ENCODE measurements at regions not wholly inside any gene's neighbourhood (a gene's known extent, or its start where the extent isn't known, plus 50 kb on each side); places are given as distances from the start of the nearest gene placed in this dataset.

DNA sequence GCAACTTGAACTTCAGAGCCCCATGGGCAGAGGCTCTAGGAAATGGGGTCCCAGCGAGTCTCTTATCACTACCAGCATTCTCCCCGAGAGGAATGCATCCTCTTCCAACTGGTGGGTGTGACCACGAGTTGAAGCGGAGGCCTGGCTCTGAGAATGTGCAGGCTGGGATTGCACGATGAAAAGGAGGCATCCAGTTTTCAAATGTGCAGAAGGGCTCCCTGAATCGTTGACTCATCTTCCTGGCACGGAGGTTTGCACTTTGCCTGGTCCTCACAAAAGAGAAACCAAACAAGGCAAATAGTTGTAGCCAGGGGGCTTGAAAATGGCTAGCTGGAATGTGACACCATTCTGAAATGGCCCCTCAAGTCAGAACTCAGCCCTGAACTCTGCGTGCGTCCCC lies 216.7 kb downstream of the GLI2 start:
- H4K91ac ChIP-seq (ENCODE audit: low read length): peak overlapping the region; percentile 48
- no peak overlapping the region for H2BK15ac ChIP-seq (ENCODE audit: low read depth, poor library complexity, severe bottlenecking)
- no peak overlapping the region for H2AFZ ChIP-seq (ENCODE audit: low read depth, low read length)
- no peaks in the 10 kb centered on the region for H3K9me3 ChIP-seq (ENCODE audit: control insufficient read depth, low read length)
- H3K23ac ChIP-seq (ENCODE audit: low read length in 2 of 2): no peak overlapping the region
- H3K36me3 ChIP-seq (ENCODE audit: control insufficient read depth in 1 of 2, insufficient read depth in 2 of 2, low read depth in 1 of 2, low read length in 2 of 2): peaks cover 13 to 47% of the 10 kb centered on the region in 2 experiments
- no peaks in the 10 kb centered on the region for H3K27me3 ChIP-seq (ENCODE audit: control insufficient read depth in 1 of 2, insufficient read depth in 1 of 2, low read length in 2 of 2)
- no peak overlapping the region for H3K9ac ChIP-seq (ENCODE audit: low read length)
- H3K27ac ChIP-seq (ENCODE audit: low read length, poor library complexity, severe bottlenecking): peak overlapping the region; percentile 54
- H2BK120ac ChIP-seq (ENCODE audit: low read depth, low read length): no peak overlapping the region
- DNase-seq: peak; percentile 71
- no peak overlapping the region for H2BK12ac ChIP-seq (ENCODE audit: low read length in 2 of 2)
- WGBS: 64% methylated on average over 9 of the region's 9 CpGs
- peaks cover 27% of the 10 kb centered on the region for H3K79me1 ChIP-seq (replicated peaks; ENCODE audit: low read length, poor library complexity, severe bottlenecking)
- H3K4me1 ChIP-seq (ENCODE audit: control insufficient read depth, insufficient read depth, low read depth, low read length): peaks cover 60% of the 10 kb centered on the region
- no peak overlapping the region for H3K4me2 ChIP-seq (ENCODE audit: low read length, poor library complexity, severe bottlenecking)
- H3K18ac ChIP-seq (ENCODE audit: low read depth in 1 of 2, low read length in 2 of 2): peak overlapping the region; percentile 13 to 48
- H4K8ac ChIP-seq (ENCODE audit: low read length): no peak overlapping the region
- H2BK5ac ChIP-seq (ENCODE audit: low read depth, low read length, poor library complexity, severe bottlenecking): no peak overlapping the region
- H3K4me3 ChIP-seq (ENCODE audit: insufficient read depth in 1 of 2, low read depth in 1 of 2, low read length in 2 of 2): peak overlapping the region in 1 of 2 experiments; percentile 46
- no peak overlapping the region for H3K14ac ChIP-seq (ENCODE audit: low read length in 2 of 2)
- no peak overlapping the region for H2AK5ac ChIP-seq (ENCODE audit: low read length, severe bottlenecking)
- no peak overlapping the region for H3K4ac ChIP-seq (ENCODE audit: low read depth in 1 of 2, low read length in 2 of 2)

DNA sequence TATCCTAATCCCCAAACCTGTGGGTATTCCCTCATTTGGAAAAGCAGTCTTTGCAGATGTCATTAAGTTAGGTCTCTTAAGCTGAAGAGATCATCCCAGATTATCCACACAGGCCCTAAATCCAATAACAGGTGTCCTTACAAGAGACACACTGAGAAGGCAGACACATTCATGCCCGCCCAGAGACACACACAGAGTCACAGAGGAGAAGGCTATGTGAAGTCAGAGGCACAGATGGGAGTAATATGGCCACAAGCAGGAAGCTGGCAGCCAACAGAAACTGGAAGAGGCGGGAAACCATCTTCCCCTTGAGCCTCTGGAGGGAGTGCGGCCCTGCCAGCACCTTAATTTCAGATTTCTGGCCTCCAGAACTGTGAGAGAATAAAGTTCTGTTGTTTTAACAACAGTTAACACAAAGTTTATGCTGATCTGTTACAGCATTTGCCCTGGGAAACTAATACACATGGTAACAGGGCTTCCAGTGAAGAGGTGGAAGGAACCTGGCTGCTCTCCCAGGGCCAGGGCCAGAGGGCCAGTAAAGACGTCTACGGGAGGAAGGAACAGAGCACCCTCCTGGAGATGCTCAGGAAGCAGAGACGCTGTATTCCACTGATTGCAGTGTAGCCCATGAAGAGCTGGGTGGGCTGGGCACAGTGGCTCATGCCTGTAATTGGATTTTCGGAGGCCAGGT lies 217.5 kb downstream of the GLI2 start:
- H2BK15ac ChIP-seq (ENCODE audit: low read depth, poor library complexity, severe bottlenecking): no peak overlapping the region
- no peak for DNase-seq
- H3K18ac ChIP-seq (ENCODE audit: low read depth in 1 of 2, low read length in 2 of 2): no peak overlapping the region
- H3K9me3 ChIP-seq (ENCODE audit: control insufficient read depth, low read length): no peaks in the 10 kb centered on the region
- H3K27ac ChIP-seq (ENCODE audit: low read length, poor library complexity, severe bottlenecking): peak overlapping the region; percentile 16
- H2AFZ ChIP-seq (ENCODE audit: low read depth, low read length): no peak overlapping the region
- H4K91ac ChIP-seq (ENCODE audit: low read length): no peak overlapping the region
- H3K4me1 ChIP-seq (ENCODE audit: control insufficient read depth, insufficient read depth, low read depth, low read length): peaks cover 56% of the 10 kb centered on the region
- H3K23ac ChIP-seq (ENCODE audit: low read length in 2 of 2): no peak overlapping the region
- no peaks in the 10 kb centered on the region for H3K27me3 ChIP-seq (ENCODE audit: control insufficient read depth in 1 of 2, insufficient read depth in 1 of 2, low read length in 2 of 2)
- H2BK120ac ChIP-seq (ENCODE audit: low read depth, low read length): no peak overlapping the region
- peak overlapping the region in 1 of 2 experiments; percentile 46 for H3K4me3 ChIP-seq (ENCODE audit: insufficient read depth in 1 of 2, low read depth in 1 of 2, low read length in 2 of 2)
- H2BK12ac ChIP-seq (ENCODE audit: low read length in 2 of 2): no peak overlapping the region
- H3K4ac ChIP-seq (ENCODE audit: low read depth in 1 of 2, low read length in 2 of 2): no peak overlapping the region
- no peak overlapping the region for H3K4me2 ChIP-seq (ENCODE audit: low read length, poor library complexity, severe bottlenecking)
- peak overlapping the region; percentile 33 for H2AK5ac ChIP-seq (ENCODE audit: low read length, severe bottlenecking)
- no peak overlapping the region for H3K9ac ChIP-seq (ENCODE audit: low read length)
- H4K8ac ChIP-seq (ENCODE audit: low read length): no peak overlapping the region
- peaks cover 18% of the 10 kb centered on the region for H3K79me1 ChIP-seq (replicated peaks; ENCODE audit: low read length, poor library complexity, severe bottlenecking)
- H3K14ac ChIP-seq (ENCODE audit: low read length in 2 of 2): no peak overlapping the region
- no peak overlapping the region for H2BK5ac ChIP-seq (ENCODE audit: low read depth, low read length, poor library complexity, severe bottlenecking)
- H3K36me3 ChIP-seq (ENCODE audit: control insufficient read depth in 1 of 2, insufficient read depth in 2 of 2, low read depth in 1 of 2, low read length in 2 of 2): peaks cover 15 to 47% of the 10 kb centered on the region in 2 experiments
- WGBS: 95% methylated on average over 7 of the region's 7 CpGs

DNA sequence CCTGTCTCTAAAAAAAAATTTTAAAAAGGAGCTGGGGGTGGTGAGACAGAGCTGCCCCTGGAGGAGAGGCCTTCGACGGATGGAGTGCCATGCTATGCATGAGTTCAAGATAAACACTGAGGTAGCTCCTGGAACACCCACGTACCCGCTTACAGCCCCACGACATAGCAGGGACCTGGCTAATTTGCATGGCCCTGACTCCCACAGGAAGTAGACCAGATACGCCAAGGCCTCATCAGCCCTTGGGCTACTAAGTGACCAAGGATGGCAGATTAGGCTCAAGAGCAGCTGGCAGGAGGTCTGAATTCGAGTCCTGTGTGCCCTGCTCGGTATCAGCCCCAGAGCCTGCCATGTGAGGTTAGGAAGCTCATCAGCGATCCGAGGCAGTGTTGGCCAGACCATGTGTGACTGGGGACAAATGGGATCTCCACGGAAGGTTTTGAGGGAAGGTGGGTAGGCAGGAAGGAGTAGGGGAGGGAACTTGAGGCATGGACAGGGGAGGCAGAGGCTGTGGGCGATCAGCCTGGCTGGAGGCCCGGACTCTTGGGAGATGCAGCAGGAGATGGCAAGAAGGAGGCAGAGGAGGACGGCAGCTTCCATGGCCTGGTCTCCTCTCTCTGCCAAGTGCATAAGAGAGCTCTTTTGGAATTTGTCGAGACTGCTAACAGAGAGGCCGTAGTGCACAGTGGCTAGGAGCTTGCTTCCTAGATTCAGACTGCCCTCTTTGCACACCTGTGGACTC lies 218.3 kb downstream of the GLI2 start:
- H3K9me3 ChIP-seq (ENCODE audit: control insufficient read depth, low read length): no peaks in the 10 kb centered on the region
- no peak overlapping the region for H2AK5ac ChIP-seq (ENCODE audit: low read length, severe bottlenecking)
- no peak overlapping the region for H3K9ac ChIP-seq (ENCODE audit: low read length)
- no peak overlapping the region for H2BK15ac ChIP-seq (ENCODE audit: low read depth, poor library complexity, severe bottlenecking)
- no peak overlapping the region for H3K27ac ChIP-seq (ENCODE audit: low read length, poor library complexity, severe bottlenecking)
- H3K18ac ChIP-seq (ENCODE audit: low read depth in 1 of 2, low read length in 2 of 2): no peak overlapping the region
- H3K4ac ChIP-seq (ENCODE audit: low read depth in 1 of 2, low read length in 2 of 2): no peak overlapping the region
- H3K4me1 ChIP-seq (ENCODE audit: control insufficient read depth, insufficient read depth, low read depth, low read length): peaks cover 50% of the 10 kb centered on the region
- H3K79me1 ChIP-seq (replicated peaks; ENCODE audit: low read length, poor library complexity, severe bottlenecking): peaks cover 13% of the 10 kb centered on the region
- no peaks in the 10 kb centered on the region for H3K27me3 ChIP-seq (ENCODE audit: control insufficient read depth in 1 of 2, insufficient read depth in 1 of 2, low read length in 2 of 2)
- H3K23ac ChIP-seq (ENCODE audit: low read length in 2 of 2): no peak overlapping the region
- no peak for DNase-seq
- no peak overlapping the region for H4K8ac ChIP-seq (ENCODE audit: low read length)
- H3K36me3 ChIP-seq (ENCODE audit: control insufficient read depth in 1 of 2, insufficient read depth in 2 of 2, low read depth in 1 of 2, low read length in 2 of 2): peaks cover 15 to 52% of the 10 kb centered on the region in 2 experiments
- H2BK120ac ChIP-seq (ENCODE audit: low read depth, low read length): no peak overlapping the region
- no peak overlapping the region for H2BK12ac ChIP-seq (ENCODE audit: low read length in 2 of 2)
- H3K14ac ChIP-seq (ENCODE audit: low read length in 2 of 2): no peak overlapping the region
- no peak overlapping the region for H3K4me2 ChIP-seq (ENCODE audit: low read length, poor library complexity, severe bottlenecking)
- no peak overlapping the region for H2BK5ac ChIP-seq (ENCODE audit: low read depth, low read length, poor library complexity, severe bottlenecking)
- no peak overlapping the region for H3K4me3 ChIP-seq (ENCODE audit: insufficient read depth in 1 of 2, low read depth in 1 of 2, low read length in 2 of 2)
- H4K91ac ChIP-seq (ENCODE audit: low read length): no peak overlapping the region
- H2AFZ ChIP-seq (ENCODE audit: low read depth, low read length): no peak overlapping the region
- 96% methylated on average over 16 of the region's 16 CpGs for WGBS

DNA sequence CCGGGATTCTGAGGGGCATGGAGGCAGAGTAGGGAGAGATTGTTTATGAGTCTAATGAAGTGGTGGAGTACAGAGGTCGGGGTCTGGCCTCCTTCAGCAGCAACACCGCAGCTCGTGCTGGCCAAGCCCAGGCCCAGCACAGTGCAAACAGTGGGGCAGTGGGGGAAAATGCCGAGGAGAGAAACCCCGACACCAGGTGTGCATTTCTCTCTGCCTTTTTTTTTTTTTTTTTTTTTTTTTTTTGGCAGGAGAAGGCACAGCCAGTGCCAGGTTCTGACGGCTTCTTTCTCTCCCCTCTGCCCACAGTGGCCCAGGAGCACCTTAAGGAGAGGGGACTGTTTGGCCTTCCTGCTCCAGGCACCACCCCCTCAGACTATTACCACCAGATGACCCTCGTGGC lies 219.3 kb downstream of the GLI2 start:
- Histone ChIP-seq H3K79me1 (replicated peaks; ENCODE audit: low read length, poor library complexity, severe bottlenecking) (peaks cover 10% of the 10 kb centered on the region), H2BK12ac (ENCODE audit: low read length in 2 of 2) (no peak overlapping the region), H4K8ac (ENCODE audit: low read length) (no peak overlapping the region), H3K4me3 (ENCODE audit: insufficient read depth in 1 of 2, low read depth in 1 of 2, low read length in 2 of 2) (no peak overlapping the region), H3K27ac (ENCODE audit: low read length, poor library complexity, severe bottlenecking) (no peak overlapping the region), H2AK5ac (ENCODE audit: low read length, severe bottlenecking) (no peak overlapping the region), H3K18ac (ENCODE audit: low read depth in 1 of 2, low read length in 2 of 2) (no peak overlapping the region), H3K4me1 (ENCODE audit: control insufficient read depth, insufficient read depth, low read depth, low read length) (peaks cover 42% of the 10 kb centered on the region), H2BK120ac (ENCODE audit: low read depth, low read length) (no peak overlapping the region), H4K91ac (ENCODE audit: low read length) (no peak overlapping the region), H3K36me3 (ENCODE audit: control insufficient read depth in 1 of 2, insufficient read depth in 2 of 2, low read depth in 1 of 2, low read length in 2 of 2) (peaks cover 15 to 59% of the 10 kb centered on the region in 2 experiments), H2BK5ac (ENCODE audit: low read depth, low read length, poor library complexity, severe bottlenecking) (no peak overlapping the region), H3K27me3 (ENCODE audit: control insufficient read depth in 1 of 2, insufficient read depth in 1 of 2, low read length in 2 of 2) (no peaks in the 10 kb centered on the region), H3K23ac (ENCODE audit: low read length in 2 of 2) (no peak overlapping the region), H2AFZ (ENCODE audit: low read depth, low read length) (no peak overlapping the region), H3K14ac (ENCODE audit: low read length in 2 of 2) (no peak overlapping the region), H3K4ac (ENCODE audit: low read depth in 1 of 2, low read length in 2 of 2) (no peak overlapping the region), H3K4me2 (ENCODE audit: low read length, poor library complexity, severe bottlenecking) (no peak overlapping the region), H2BK15ac (ENCODE audit: low read depth, poor library complexity, severe bottlenecking) (no peak overlapping the region), H3K9ac (ENCODE audit: low read length) (no peak overlapping the region), H3K9me3 (ENCODE audit: control insufficient read depth, low read length) (no peaks in the 10 kb centered on the region)
- DNase-seq: no peak
- 67% methylated on average over 8 of the region's 8 CpGs for whole genome bisulfite sequencing

Data from mesenchymal stem cell (in vitro differentiated cells and primary cell).